GM20000 (cell line): ENCODE measurements at regions not wholly inside any gene's neighbourhood (a gene's known extent, or its start where the extent isn't known, plus 50 kb on each side); places are given as distances from the start of the nearest gene placed in this dataset.

ENCODE experiments used
- DNase-seq: peaks from one replicate; pipeline ENCODE4 v3.0.0; 2012; ENCODE audit warnings: low spot score
- CTCF ChIP-seq: IDR thresholded peaks from 2 replicates; pipeline ENCODE4 v1.5.1; 2012; ENCODE audit warnings: mild to moderate bottlenecking, control low read depth; ENCODE audit errors: extremely low read depth, missing control alignments

GRCh38 chr9:79371301-79371700 is 200.5 kb upstream of the TLE4 start:
- no peak for TF ChIP-seq CTCF
- no peak for DNase-seq

DNA sequence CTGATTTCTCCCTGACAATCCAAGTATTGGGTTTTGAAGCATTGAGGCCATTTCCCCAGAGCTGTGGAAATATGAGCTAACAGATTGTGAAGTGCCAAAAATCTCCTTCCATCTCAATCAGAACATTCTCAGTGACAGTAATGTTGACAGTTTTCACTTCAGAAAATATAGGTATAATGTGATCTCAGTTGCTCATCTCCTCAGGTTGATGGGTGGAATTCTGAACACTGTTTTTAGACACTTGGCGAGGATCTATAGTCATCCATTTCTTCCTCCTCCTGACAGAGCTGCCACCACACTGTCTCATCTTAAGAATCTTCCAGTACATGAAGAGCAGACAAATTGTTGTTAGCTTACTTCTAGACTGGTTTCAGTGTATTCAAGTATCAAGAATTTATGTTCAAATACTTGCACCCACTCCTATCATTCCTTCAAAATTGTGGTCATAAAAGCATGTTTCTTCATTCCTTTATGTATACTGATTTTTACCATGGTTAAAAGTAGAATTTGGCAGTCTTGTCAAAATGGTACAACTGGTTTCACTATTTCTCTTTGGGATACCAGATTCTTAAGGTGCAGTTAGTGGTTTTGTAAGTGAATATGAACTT is 199.7 kb upstream of the TLE4 start:
- no peak for TF ChIP-seq CTCF
- no peak for DNase-seq

DNA sequence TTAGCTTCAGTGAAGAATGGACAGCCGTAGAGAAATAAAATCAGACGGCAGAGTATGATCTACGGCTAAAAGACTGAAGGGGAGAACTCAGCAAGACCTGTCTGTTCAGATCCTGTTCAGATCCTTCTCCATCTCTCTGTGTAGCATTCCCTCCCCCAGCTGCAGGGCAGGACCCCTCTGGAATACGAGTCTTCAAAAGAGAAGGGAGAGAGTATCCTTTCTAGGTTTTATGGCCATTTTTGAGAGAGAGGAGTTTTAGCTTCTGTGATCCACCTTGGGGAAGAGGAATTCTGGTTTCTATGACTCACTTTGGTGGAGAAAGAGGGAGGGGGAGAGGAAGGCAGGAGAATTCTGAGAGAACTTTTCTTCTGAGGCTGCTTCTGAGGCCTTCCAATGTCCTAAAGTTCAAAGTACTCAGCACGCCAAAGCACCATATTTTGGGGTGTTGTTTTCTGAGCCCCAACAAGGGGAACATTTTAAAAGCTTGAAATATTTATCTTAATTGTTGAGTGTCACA is 194.4 kb upstream of the TLE4 start:
- no peak for TF ChIP-seq CTCF
- no peak for DNase-seq

DNA sequence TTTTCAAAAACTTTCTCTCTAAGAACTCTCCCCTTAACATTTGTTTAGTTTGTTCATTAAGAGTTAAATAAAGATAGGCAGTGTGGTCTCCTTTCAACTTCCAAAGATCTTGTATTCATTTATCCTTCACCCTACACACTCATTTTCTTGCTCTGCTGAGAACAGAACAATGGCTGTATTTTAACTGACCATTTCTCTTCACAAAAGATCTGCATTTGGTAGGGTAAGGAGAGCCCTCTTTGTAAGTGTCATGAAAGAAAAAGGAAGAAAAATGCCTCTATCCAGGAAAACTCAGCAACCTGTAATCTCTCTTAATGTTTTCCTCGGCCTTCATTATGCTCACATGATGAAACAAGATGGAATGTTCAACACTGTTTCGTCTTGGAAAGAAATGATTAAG is 193.7 kb upstream of the TLE4 start:
- TF ChIP-seq CTCF, result no peak

DNA sequence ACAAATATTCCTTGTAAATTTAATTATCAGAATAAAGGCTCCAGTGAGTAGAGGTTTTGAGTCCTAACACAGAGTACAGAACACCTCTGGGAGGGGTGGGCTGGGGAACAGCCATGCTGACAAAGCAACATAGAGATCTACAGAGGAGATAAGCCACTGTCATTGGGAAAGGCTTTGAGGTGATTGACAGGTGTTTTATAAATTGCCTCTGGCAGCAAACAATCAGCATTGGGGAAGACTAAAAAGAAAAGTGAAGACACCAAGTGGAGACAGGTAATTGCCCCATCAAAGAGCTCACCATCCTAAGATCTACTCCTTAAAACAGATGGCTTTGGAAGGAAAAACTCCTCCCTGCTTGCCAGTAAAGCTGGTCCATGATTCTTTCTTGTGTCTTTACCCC is 189.7 kb upstream of the TLE4 start:
- DNase-seq, result no peak
- no peak for TF ChIP-seq CTCF

More for the DNA sequence above, 193.7 kb upstream of the TLE4 start:
- DNase-seq, result no peak

DNA sequence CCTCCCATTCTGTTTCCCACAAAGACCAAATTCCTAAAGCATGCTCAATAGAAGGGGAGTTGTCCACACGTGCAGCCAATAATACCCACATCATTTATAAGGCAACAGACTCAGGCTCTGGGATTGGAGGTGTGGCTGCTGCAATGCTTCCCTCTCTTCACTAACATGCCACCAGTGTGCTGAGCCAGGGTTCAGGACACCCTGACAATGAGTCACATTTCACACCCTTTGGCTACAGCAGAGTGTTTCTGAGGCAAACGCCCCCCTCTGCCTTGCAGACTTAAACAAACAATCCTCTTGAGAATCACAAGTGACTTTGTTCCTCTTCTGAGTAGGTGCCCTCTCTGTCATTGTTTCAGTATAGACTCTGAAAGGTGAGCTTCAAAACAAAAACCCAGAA is 189.3 kb upstream of the TLE4 start:
- DNase-seq, result no peak
- TF ChIP-seq CTCF, result no peak

GRCh38 chr9:79383096-79383495 is 188.7 kb upstream of the TLE4 start:
- TF ChIP-seq CTCF, result no peak
- no peak for DNase-seq
